GM12865 (cell line): ENCODE measurements at regions not wholly inside any gene's neighbourhood (a gene's known extent, or its start where the extent isn't known, plus 50 kb on each side); places are given as distances from the start of the nearest gene placed in this dataset.

Source experiments
- DNase-seq: peaks from one replicate; pipeline ENCODE4 v3.0.0; 2010; ENCODE audit warnings: low read depth
- H3K4me3 ChIP-seq: 2 replicates; pipeline ENCODE4 v1.5.1; 2011; ENCODE audit warnings: mild to moderate bottlenecking, low read depth, low read length, control low read depth
- CTCF ChIP-seq: IDR thresholded peaks from 2 replicates; pipeline ENCODE4 v1.5.1; 2011; ENCODE audit warnings: low read length, control low read depth, low read depth, inconsistent platforms; ENCODE audit not compliant: insufficient read depth; ENCODE audit errors: missing control alignments

- no peak overlapping the region for H3K4me3 ChIP-seq
- DNase-seq: no peak
- TF ChIP-seq CTCF: no peak
These were observed 2266.4 kb upstream of the TENM3 start for GRCh38 chr4:179976777-179977176.

- no peak overlapping the region for H3K4me3 ChIP-seq
- TF ChIP-seq CTCF: no peak
- no peak for DNase-seq
These were observed 2265.8 kb upstream of the TENM3 start for GRCh38 chr4:179977378-179977777.

- DNase-seq: no peak
- H3K4me3 ChIP-seq: no peak overlapping the region
- no peak for TF ChIP-seq CTCF
These were observed 2262.0 kb upstream of the TENM3 start for GRCh38 chr4:179981161-179981560.

- TF ChIP-seq CTCF: no peak
- no peak overlapping the region for H3K4me3 ChIP-seq
- peak; percentile 84 for DNase-seq
These were observed 2253.2 kb upstream of the TENM3 start for GRCh38 chr4:179989975-179990374.

GRCh38 chr4:180009316-180009715 lies 2233.9 kb upstream of the TENM3 start:
- DNase-seq: no peak
- no peak overlapping the region for H3K4me3 ChIP-seq
- TF ChIP-seq CTCF: no peak

GRCh38 chr4:180028682-180029081 lies 2214.5 kb upstream of the TENM3 start:
- TF ChIP-seq CTCF: peak; percentile 54
- DNase-seq: peak; percentile 75
- no peak overlapping the region for H3K4me3 ChIP-seq

- TF ChIP-seq CTCF: no peak
- no peak for DNase-seq
- no peak overlapping the region for H3K4me3 ChIP-seq
These were observed 2211.9 kb upstream of the TENM3 start for GRCh38 chr4:180031330-180031729.
